PC-3 (cell line): ENCODE measurements at regions not wholly inside any gene's neighbourhood (a gene's known extent, or its start where the extent isn't known, plus 50 kb on each side); places are given as distances from the start of the nearest gene placed in this dataset.

Experiments used
- ATAC-seq: fragments of 200-7000 bp; cut with Tn5 transposase; 2 replicates; pipeline ENCODE4 v1.9.1; 2020; ENCODE audit warnings: mild to moderate bottlenecking, moderate library complexity
- BruUV-seq: library from RNA; stranded (reverse); fragments of 400-500 nt; replicated peaks from 2 replicates; lab custom pipeline; 2021; lab: Mats Ljungman, UMichigan
- CTCF ChIA-PET: fragments of 300-600 bp; sonication (Branson Sonifier 250); formaldehyde crosslinking; loops from one replicate; lab custom pipeline; 2022; ENCODE audit warnings: antibody characterized with exemption; lab: Charles Lee
- POLR2A ChIA-PET: fragments of 300-600 bp; sonication (Branson Sonifier 250); formaldehyde crosslinking; loops from one replicate; lab custom pipeline; 2022; ENCODE audit warnings: antibody characterized with exemption; ENCODE audit not compliant: unreplicated experiment; lab: Charles Lee
- DNase-seq: peaks from one replicate; pipeline ENCODE4 v3.0.0-alpha.2; 2015
- H2AFZ ChIP-seq: fragments of 300-600 bp; sonication (generic); 2 replicates; pipeline ENCODE4 v1.6.0; 2016; ENCODE audit warnings: antibody characterized with exemption, low read length
- H3F3A ChIP-seq: fragments of 300-600 bp; sonication (generic); one replicate; pipeline ENCODE4 v1.6.0; 2017; ENCODE audit warnings: antibody characterized with exemption, low read length, control low read depth, mild to moderate bottlenecking; ENCODE audit not compliant: unreplicated experiment
- H3K27ac ChIP-seq: fragments of 300-600 bp; sonication (generic); 2 replicates; pipeline ENCODE4 v1.5.1; 2016; ENCODE audit warnings: mild to moderate bottlenecking, low read length
- H3K27me3 ChIP-seq: fragments of 300-600 bp; sonication (generic); 2 replicates; pipeline ENCODE4 v1.6.1; 2016; ENCODE audit warnings: low read length, mixed read lengths
- H3K36me3 ChIP-seq: fragments of 300-600 bp; sonication (generic); 2 replicates; pipeline ENCODE4 v1.6.1; 2016; ENCODE audit warnings: low read depth, mixed run types, low read length, mixed read lengths
- H3K4me1 ChIP-seq: fragments of 300-600 bp; sonication (generic); 2 replicates; pipeline ENCODE4 v1.5.1; 2016; ENCODE audit warnings: low read length; ENCODE audit not compliant: insufficient read depth
- H3K4me2 ChIP-seq: fragments of 300-600 bp; sonication (generic); 2 replicates; pipeline ENCODE4 v1.6.0; 2016; ENCODE audit warnings: low read length
- H3K4me3 ChIP-seq: fragments of 300-600 bp; sonication (generic); 2 replicates; pipeline ENCODE4 v1.5.1; 2016; ENCODE audit warnings: mild to moderate bottlenecking, low read length, mixed read lengths
- H3K79me2 ChIP-seq: fragments of 300-600 bp; sonication (generic); 2 replicates; pipeline ENCODE4 v1.6.1; 2017; ENCODE audit warnings: low read length, mixed read lengths
- H3K9ac ChIP-seq: fragments of 300-600 bp; sonication (generic); 2 replicates; pipeline ENCODE4 v1.6.0; 2016; ENCODE audit warnings: mild to moderate bottlenecking, low read length
- H3K9me2 ChIP-seq: fragments of 300-600 bp; sonication (generic); replicated peaks from 2 replicates; pipeline ENCODE4 v1.6.1; 2016; ENCODE audit warnings: mixed run types, low read length, mixed read lengths
- H3K9me3 ChIP-seq: fragments of 300-600 bp; sonication (generic); 2 replicates; pipeline ENCODE4 v1.6.1; 2016; ENCODE audit warnings: low read length, mixed read lengths
- H4K20me1 ChIP-seq: fragments of 300-600 bp; sonication (generic); 2 replicates; pipeline ENCODE4 v1.6.1; 2016; ENCODE audit warnings: low read length, mixed read lengths
- EZH2 ChIP-seq: fragments of 300-600 bp; sonication (generic); IDR thresholded peaks from one replicate; pipeline ENCODE4 v1.6.1; 2017; ENCODE audit warnings: antibody characterized with exemption, mild to moderate bottlenecking, low read length; ENCODE audit not compliant: unreplicated experiment
- EZH2phosphoT487 ChIP-seq: fragments of 300-600 bp; sonication (generic); IDR thresholded peaks from 2 replicates; pipeline ENCODE4 v1.6.1; 2018; ENCODE audit warnings: mild to moderate bottlenecking, antibody characterized with exemption, low read length, borderline replicate concordance
- intact Hi-C: fragments of 100-400 bp; cut with micrococcal nuclease; formaldehyde crosslinking; loops from 2 replicates; pipeline ENCODE4 v1.9.0; 2023
- TF ChIP-seq, protein P1 (sequence below): fragments of 300-600 bp; sonication (generic); conservative IDR thresholded peaks from 2 replicates; pipeline ENCODE4 v1.5.1; 2017; ENCODE audit warnings: antibody characterized with exemption, low read depth, mild to moderate bottlenecking, low read length

DNA sequence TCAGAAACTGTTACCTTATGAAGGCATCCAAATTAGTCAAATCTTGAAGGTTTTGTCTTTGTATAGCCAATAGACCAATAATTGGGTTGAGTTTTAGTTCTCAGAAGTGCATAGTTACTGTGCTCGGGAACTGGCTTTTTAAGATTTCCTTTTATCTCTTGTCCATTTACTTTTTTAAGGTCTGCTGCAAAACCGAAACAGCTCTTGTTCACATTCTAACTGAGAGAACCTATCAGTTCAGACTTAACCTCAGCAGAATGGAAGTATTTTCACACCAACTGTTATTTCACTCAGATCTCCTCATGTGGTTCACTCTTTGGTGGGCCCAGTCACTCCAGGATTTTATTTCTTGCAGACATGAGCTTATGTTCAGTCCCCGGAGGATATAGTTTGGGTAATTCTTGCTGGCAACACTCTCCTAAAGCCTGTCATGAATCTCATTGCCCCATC is 55.5 kb downstream of the TPBG start:
- TF ChIP-seq, protein P1, sequence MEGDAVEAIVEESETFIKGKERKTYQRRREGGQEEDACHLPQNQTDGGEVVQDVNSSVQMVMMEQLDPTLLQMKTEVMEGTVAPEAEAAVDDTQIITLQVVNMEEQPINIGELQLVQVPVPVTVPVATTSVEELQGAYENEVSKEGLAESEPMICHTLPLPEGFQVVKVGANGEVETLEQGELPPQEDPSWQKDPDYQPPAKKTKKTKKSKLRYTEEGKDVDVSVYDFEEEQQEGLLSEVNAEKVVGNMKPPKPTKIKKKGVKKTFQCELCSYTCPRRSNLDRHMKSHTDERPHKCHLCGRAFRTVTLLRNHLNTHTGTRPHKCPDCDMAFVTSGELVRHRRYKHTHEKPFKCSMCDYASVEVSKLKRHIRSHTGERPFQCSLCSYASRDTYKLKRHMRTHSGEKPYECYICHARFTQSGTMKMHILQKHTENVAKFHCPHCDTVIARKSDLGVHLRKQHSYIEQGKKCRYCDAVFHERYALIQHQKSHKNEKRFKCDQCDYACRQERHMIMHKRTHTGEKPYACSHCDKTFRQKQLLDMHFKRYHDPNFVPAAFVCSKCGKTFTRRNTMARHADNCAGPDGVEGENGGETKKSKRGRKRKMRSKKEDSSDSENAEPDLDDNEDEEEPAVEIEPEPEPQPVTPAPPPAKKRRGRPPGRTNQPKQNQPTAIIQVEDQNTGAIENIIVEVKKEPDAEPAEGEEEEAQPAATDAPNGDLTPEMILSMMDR = no peak
- TF ChIP-seq EZH2phosphoT487 (no peak), EZH2 (no peak)
- CTCF ChIA-PET = no interaction called here

DNA sequence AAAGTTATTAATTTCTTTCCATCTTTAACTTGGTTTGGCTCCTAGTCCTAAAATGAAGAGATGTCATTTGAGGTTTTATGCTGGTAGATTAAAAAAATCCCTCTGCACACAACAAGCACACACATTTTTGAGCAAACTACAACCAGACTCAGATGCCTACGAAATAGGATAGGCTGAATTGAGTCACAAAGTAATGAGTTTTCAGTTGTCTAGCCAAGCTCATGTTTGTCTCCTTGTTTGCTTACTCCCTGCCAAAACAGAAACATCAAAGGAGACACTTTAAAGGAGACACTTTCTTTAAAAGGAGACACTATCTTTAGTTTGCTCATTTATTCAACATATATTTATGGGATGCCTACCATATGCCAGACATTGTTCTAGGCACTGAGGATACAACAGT is 56.2 kb downstream of the TPBG start:
- no TSS peak for BruUV-seq

More for the DNA sequence above, 55.5 kb downstream of the TPBG start:
- H3K4me3 ChIP-seq = no peak overlapping the region
- H3K79me2 ChIP-seq = no peaks in the 10 kb centered on the region
- H3K4me2 ChIP-seq = no peak overlapping the region
- BruUV-seq = no TSS peak
- H3K9ac ChIP-seq = no peak overlapping the region
- DNase-seq (no peak), ATAC-seq (no peak)
- no peaks in the 10 kb centered on the region for H3K27me3 ChIP-seq
- H3K4me1 ChIP-seq = peaks cover 14% of the 10 kb centered on the region
- H3K27ac ChIP-seq = peak overlapping the region; percentile 50
- H3K9me3 ChIP-seq = no peaks in the 10 kb centered on the region
- H4K20me1 ChIP-seq = no peaks in the 10 kb centered on the region
- H2AFZ ChIP-seq = no peak overlapping the region
- POLR2A ChIA-PET = no interaction called here
- intact Hi-C loops = no loop called here
- H3F3A ChIP-seq = no peaks in the 10 kb centered on the region
- H3K9me2 ChIP-seq = no peaks in the 10 kb centered on the region
- no peaks in the 10 kb centered on the region for H3K36me3 ChIP-seq

DNA sequence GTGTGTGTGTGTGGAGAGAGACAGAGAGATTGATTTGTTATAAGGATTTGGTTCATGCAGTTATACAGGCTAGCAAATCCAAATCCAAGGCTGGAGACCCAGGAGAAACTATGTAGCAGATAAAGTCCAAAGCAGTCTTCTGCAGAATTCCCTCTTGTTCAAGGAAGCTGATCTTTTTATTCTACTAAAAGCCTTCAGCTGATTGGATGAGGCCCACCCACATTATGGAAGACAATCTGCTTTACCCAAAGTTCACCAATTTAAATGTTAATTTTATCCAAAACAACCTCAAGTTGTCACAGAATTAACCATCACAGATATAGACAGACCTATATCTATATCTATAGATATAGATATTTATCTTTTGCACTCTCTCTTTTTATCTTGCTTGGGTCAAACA is 67.0 kb downstream of the TPBG start:
- TF ChIP-seq EZH2phosphoT487 (no peak), EZH2 (no peak)
- TF ChIP-seq, protein P1 = no peak

More for the DNA sequence above, 56.2 kb downstream of the TPBG start:
- ATAC-seq (peak; percentile 83), DNase-seq (peak; percentile 51)
- Histone ChIP-seq H2AFZ (no peak overlapping the region), H3K4me2 (peak overlapping the region; percentile 31; the same call in 1 of the 2 replicates), H3K9ac (no peak overlapping the region), H3K36me3 (no peaks in the 10 kb centered on the region), H3F3A (no peaks in the 10 kb centered on the region), H3K79me2 (no peaks in the 10 kb centered on the region), H3K27ac (peak overlapping the region; percentile 50), H3K4me3 (no peak overlapping the region), H3K9me3 (no peaks in the 10 kb centered on the region), H4K20me1 (no peaks in the 10 kb centered on the region), H3K9me2 (no peaks in the 10 kb centered on the region), H3K27me3 (no peaks in the 10 kb centered on the region), H3K4me1 (peaks cover 14% of the 10 kb centered on the region)
- intact Hi-C loops = no loop called here
- ChIA-PET POLR2A (no interaction called here), CTCF (no interaction called here)
- TF ChIP-seq EZH2 = no peak
- no peak for TF ChIP-seq EZH2phosphoT487
- TF ChIP-seq, protein P1 = no peak

More for the DNA sequence above, 67.0 kb downstream of the TPBG start:
- Histone ChIP-seq H3K4me2 (no peak overlapping the region), H3K27ac (no peak overlapping the region), H4K20me1 (no peaks in the 10 kb centered on the region), H3F3A (no peaks in the 10 kb centered on the region), H3K4me3 (no peak overlapping the region), H3K27me3 (no peaks in the 10 kb centered on the region), H3K36me3 (no peaks in the 10 kb centered on the region), H3K9me3 (no peaks in the 10 kb centered on the region), H3K9me2 (no peaks in the 10 kb centered on the region), H2AFZ (no peak overlapping the region), H3K79me2 (no peaks in the 10 kb centered on the region), H3K9ac (no peak overlapping the region), H3K4me1 (no peaks in the 10 kb centered on the region)
- ChIA-PET CTCF (no interaction called here), POLR2A (no interaction called here)
- no peak for ATAC-seq
- BruUV-seq = no TSS peak
- intact Hi-C loops = no loop called here
- DNase-seq = no peak
